GM18499 (cell line): ENCODE measurements at regions not wholly inside any gene's neighbourhood (a gene's known extent, or its start where the extent isn't known, plus 50 kb on each side); places are given as distances from the start of the nearest gene placed in this dataset.

Experiments used
- ATAC-seq: cut with Tn5 transposase; IDR thresholded peaks from one replicate; pipeline ENCODE4 v1.9.1; 2021; ENCODE audit warnings: moderate number of reproducible peaks; ENCODE audit not compliant: insufficient read depth, unreplicated experiment

GRCh38 chr2:793236-793635, 116.0 kb upstream of the TMEM18 start:
- ATAC-seq: no peak

DNA sequence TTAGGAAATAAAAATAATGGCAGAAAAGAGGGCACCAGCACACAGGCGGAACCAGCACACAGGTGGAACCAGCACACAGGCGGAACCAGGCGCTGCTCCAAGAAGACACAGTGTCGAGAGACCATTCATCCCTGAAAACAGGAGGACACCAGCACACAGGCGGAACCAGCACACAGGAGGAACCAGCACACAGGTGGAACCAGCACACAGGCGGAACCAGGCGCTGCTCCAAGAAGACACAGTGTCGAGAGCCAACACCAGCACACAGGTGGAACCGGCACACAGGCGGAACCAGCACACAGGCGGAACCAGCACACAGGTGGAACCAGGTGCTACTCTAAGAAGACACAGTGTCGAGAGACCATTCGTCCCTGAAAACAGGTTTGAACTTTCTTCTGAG, 115.5 kb upstream of the TMEM18 start:
- ATAC-seq: no peak

DNA sequence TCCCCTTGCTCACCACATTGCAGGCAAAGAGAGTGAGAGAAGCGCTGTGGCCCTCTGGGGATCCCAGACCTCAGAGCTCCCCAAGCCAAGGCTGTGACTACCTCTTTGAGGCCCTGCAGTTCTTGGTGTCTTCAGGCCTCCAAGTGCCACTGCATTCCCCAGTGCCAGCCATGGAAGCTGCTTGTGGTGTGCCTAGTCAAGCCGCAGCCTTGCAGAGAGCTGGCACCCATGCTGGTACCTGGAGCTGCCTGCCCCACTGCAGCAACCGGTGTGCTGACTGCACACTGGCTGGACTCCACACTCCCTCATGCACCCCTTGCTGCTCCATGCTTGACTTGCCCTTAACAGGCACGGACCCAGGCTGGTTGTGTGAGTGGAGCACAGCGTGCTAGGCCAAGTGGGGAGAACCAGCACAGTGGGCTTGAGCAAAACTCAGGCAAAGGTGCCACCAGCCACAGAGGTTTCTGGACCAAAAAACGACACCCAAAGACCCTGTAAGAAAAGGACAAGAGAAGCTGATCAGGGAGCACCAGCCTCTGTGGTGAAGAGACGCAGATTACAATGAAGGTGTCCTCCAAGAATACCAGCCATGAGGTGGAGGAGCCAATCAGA, 113.5 kb upstream of the TMEM18 start:
- ATAC-seq: no peak

GRCh38 chr2:790081-790480, 112.9 kb upstream of the TMEM18 start:
- no peak for ATAC-seq

GRCh38 chr2:789529-789928, 112.3 kb upstream of the TMEM18 start:
- ATAC-seq: no peak

DNA sequence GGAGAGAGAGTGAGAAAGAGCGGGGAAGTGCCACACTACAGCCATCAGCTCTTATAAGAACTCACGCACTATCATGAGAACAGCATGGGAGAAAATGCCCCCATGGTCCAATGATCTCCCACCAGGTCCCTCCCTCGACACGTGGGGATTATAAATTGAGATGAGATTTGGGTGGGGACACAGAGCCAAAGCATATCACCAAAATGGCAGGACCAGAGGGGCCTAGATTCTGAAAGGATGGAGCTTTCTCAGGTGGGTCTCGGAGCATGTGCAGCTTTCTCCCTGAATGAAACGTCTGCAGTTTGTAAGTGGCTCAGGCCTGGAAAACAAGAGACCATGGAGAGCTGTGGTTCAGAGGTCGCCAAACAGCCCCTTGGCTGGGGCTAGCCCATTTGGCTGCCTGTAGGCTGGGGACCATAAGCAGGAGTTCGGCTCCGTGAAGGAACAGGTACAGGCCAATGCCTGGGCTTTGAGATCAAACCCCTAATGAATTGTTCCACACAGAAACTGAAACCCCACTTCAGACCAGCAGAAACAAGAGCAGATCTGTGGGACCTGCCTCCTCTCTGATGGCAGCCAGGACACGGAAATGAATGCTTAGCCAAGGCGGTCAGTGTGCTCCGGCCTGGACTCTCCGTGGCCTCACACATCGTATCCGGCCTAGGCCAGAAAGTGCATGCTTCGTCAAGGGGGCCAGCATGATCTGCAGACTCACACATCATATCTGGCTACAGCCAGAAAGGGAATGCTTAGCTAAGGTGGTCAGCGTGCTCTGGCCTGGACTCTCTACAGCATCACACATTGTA, 111.2 kb upstream of the TMEM18 start:
- ATAC-seq: no peak

DNA sequence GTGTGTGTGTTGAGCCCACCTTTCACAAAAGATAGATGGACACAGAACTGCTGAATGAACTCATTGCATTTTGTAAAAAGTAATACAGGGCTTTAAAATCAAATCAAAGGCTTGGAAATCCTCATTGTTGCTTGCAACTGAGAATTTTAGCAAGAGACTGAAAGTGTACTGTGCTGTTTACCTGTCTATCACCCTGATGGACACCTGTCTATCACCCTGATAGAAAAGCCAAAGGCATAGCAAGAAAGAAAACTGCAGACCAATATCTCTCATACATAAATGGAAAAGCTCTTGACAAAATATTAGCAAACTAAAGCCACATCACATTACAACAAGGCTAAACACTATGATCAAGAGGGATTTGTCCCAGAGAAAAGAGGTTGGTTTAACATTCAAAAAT, 107.5 kb upstream of the TMEM18 start:
- no peak for ATAC-seq

GRCh38 chr2:780581-780980, 103.4 kb upstream of the TMEM18 start:
- ATAC-seq: no peak

- no peak for ATAC-seq
These were observed 102.8 kb upstream of the TMEM18 start for GRCh38 chr2:780002-780401.

DNA sequence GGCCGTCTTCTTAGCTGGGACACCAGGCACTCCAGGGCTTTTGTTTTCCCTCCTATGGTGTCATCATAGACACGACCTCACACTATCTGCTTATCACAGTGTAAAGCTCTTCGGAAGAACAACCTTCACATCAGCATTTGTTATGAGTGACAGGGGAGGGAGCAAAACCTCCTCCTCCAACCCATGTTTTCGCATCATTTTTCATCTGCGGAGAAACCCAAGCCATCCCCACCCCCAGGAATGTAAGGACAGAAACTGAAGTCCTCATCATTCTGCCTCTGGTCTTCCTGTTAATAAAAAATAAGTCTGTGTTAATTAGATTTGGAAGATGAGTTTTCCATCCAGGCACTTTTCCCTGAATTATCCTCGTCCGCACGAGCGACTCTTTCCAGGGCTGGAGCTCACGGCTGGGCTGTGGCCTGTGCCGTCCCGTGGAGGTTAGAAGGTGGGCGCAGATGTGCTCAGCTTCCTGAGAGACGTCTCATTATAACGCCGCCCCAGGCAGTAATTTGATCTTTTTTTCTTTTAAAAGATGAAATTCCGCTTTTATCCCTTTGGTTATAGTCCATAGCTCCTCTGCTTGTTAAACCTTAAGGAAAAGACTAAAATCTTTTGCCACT, 101.6 kb upstream of the TMEM18 start:
- no peak for ATAC-seq

DNA sequence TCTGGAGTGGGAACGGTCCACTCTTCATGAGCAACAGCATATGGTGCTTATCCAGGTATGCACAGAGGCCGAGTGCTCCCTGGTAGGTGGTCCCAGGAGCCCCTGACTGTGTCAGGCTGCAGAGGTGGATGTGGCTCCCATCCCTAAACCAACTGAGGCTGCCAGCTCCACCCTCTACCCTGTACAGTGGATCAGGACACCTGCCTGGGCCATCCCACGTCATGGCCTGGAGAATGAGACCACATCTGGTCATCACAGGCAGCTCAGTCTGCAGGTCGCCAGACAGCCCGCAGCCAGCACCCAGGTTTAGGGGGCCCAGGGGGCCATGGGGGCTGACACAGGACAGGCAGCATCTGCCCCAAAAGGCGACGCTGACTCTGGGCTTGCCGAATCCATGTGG, 100.3 kb upstream of the TMEM18 start:
- ATAC-seq: no peak

GRCh38 chr2:777051-777450, 99.8 kb upstream of the TMEM18 start:
- ATAC-seq: no peak

DNA sequence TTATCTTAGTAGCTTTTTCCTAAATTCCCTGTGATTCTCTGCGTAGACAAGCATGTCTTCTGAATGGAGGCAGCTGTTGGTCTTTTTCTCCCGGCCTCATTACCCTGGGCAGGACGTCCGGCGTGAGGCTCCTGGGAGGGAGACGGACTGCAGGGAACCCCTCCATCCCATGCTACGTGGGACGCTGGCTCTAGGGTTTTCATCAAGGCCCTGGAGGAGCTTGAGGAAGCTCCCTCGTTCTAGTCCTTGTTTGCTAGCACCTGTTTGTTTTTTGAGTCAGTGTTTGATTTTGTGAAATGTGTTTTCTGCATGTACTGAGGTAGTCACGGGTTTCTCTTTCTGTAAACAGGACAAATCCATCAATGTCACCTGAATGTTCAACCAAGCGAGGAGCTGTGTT, 99.3 kb upstream of the TMEM18 start:
- ATAC-seq: no peak

DNA sequence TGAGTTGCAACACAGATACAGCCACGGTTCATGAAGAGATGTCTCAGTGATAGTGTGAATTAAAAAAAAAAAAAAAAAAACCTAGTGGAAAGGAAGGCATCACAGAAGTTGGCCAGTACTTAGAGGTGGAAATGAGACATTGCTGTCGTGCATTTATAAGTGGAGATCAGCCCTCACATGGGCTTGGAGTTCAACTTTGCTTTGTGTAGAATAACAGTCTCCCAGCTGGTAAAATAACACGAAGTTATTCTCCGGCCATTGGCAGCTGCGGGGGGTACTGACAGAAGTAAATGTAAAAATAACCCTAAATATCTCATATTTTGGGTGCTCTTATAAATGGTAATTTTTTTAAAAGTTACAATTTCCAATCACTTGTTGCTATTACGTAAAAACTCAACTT, 98.8 kb upstream of the TMEM18 start:
- ATAC-seq: no peak

GRCh38 chr2:774436-774835, 97.2 kb upstream of the TMEM18 start:
- no peak for ATAC-seq

DNA sequence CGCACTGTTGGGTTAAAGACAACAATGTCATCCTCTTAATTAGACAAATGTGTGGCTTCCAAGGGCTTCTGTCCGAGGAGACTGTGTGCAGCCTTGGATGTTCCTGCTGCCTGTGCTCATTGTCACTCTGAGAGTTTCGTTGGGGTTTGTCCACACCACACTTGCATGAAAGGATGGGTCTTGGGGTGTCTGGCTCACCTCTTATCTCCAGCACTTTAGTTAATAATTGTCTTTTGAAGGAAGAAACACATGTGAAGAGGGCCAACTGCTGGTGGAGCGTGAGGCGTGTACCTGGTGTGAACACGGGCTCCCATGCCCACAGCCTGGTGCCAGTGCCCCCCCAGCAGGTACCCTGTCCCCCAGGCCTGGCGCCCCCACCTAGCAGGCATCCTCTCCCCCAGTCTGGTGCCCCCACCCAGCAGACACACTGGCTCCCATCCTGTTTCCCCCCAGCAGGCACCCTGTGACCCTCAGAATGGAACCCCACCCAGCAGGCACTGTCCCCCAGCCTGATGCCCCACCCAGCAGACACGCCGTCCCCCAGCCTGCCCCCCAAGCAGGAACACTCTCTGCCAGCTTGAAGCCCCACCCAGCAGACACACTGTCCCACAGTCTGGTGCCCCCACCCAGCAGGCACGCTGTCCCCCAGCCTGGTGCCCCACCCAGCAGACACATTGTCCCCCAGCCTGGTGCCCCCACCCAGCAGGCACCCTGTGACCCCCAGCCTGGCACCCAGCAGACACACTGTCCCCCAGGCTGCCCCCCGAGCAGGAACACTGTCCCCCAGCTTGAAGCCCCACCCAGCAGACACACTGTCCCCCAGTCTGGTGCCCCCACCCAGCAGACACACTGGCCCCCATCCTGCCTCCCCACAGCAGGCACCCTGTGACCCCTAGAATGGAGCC, 96.3 kb upstream of the TMEM18 start:
- no peak for ATAC-seq

GRCh38 chr2:771538-771937, 94.3 kb upstream of the TMEM18 start:
- no peak for ATAC-seq

- ATAC-seq: no peak
These were observed 93.6 kb upstream of the TMEM18 start for GRCh38 chr2:770776-771175.

DNA sequence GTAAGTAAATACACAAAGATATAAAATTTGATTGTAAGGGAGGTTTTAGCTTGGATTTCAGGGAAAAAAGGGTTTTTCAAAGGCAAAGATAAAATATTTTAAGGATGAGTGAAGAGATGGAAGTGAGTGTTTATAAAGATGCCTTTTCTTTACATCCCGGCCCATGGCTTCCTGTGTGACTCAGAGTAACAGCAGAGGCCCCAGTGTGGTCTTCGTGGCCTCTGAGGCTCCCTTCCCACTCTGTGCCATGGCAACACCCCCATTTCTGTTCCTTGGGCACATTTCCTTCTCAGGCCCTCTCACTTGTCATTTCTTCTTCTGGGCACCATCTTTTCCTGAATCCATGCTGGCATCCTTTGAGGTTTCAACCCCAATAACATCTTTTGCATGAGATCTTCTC, 92.6 kb upstream of the TMEM18 start:
- no peak for ATAC-seq

GRCh38 chr2:768451-768850, 91.2 kb upstream of the TMEM18 start:
- no peak for ATAC-seq

DNA sequence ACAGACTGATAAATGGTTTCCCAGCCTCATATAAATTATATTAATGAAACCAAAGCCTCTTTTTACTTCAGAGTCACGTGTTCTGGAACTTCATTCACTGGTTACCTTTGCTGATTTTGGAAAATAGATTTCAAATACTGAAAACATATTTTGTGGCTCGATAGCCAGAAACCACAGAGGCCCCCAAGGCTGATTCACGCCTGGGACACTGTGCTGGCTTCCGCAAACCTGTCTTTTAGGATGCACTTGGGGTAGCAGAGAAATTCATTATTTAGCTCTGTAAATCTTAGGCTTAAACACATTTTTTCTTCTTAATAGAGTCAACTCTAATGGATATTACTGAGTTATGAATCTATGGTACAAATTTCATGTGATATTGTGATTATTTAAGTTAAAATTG, 90.7 kb upstream of the TMEM18 start:
- no peak for ATAC-seq
